Nephron (organoid): ENCODE measurements at regions not wholly inside any gene's neighbourhood (a gene's known extent, or its start where the extent isn't known, plus 50 kb on each side); places are given as distances from the start of the nearest gene placed in this dataset.
A peak's percentile ranks its signal among the peaks of the same experiment; 100 is the strongest.

Source experiments
- H3K27ac Mint-ChIP-seq, 3 experiments: 2 replicates each; pipeline ENCODE4 v1.8.0; 2020; ENCODE audit warnings: mixed read lengths in 3 of 3, mild to moderate bottlenecking in 2 of 3, moderate library complexity in 1 of 3
- H3K27me3 Mint-ChIP-seq: 2 replicates; pipeline ENCODE4 v1.8.0; 2021; ENCODE audit warnings: low read depth, mild to moderate bottlenecking, moderate library complexity, mixed read lengths
- H3K36me3 Mint-ChIP-seq: 2 replicates; pipeline ENCODE4 v1.8.0; 2020; ENCODE audit warnings: low read depth, mixed read lengths
- H3K4me1 Mint-ChIP-seq: 2 replicates; pipeline ENCODE4 v1.8.0; 2020; ENCODE audit warnings: mixed read lengths
- H3K4me3 Mint-ChIP-seq, 3 experiments: 2 replicates each; pipeline ENCODE4 v1.8.0; 2020; ENCODE audit warnings: mild to moderate bottlenecking in 3 of 3, mixed read lengths in 3 of 3, moderate library complexity in 2 of 3
- H3K9me3 Mint-ChIP-seq: 2 replicates; pipeline ENCODE4 v1.8.0; 2020; ENCODE audit warnings: mixed read lengths
- CTCF ChIP-seq, 3 experiments: fragments of 200-600 bp; sonication (generic); IDR thresholded peaks; one replicate each; pipeline ENCODE4 v1.5.0; 2021; ENCODE audit warnings: antibody characterized with exemption in 3 of 3; ENCODE audit not compliant: unreplicated experiment in 3 of 3

DNA sequence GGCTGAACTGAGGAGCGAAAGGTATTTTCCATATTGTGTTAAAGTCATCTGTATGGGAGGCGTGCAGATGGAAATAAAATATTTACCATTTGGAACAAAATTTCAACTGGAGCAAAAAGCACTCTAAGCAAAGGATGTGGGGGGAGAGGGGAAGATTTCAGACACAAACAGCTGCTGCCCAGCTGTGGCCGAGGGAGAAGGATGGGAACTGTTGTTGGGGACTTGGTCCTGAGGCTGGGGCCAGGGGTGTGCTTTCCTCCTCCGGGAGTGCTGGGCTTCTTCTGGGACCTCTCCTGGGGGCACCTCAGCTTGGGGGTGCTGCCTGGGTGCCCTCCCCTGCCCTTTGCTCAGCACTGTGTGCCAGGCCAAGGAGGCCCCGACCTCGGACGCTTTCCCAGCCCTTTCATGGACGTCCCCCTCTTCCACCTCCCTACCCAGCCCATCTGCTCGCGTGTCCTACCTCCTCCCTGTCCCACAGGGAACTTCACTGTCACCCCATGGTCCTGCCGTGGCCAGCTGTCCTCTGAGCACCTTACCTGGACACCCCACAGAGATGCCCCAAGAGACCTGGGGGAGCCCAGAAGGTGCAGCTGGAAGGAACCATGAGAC lies 101.9 kb upstream of the COL5A1 start:
- TF ChIP-seq CTCF (IDR thresholded peaks at IDR 0.05; ENCODE audit: unreplicated experiment in 3 of 3): no peak
- Mint-ChIP-seq H3K27me3 (peaks cover 5% of the 10 kb centered on the region), H3K4me1 (peaks cover 56% of the 10 kb centered on the region), H3K9me3 (peaks cover 5% of the 10 kb centered on the region), H3K27ac (peak overlapping the region; percentile 10 to 82 (median 75)), H3K4me3 (no peak overlapping the region), H3K36me3 (no peaks in the 10 kb centered on the region)

DNA sequence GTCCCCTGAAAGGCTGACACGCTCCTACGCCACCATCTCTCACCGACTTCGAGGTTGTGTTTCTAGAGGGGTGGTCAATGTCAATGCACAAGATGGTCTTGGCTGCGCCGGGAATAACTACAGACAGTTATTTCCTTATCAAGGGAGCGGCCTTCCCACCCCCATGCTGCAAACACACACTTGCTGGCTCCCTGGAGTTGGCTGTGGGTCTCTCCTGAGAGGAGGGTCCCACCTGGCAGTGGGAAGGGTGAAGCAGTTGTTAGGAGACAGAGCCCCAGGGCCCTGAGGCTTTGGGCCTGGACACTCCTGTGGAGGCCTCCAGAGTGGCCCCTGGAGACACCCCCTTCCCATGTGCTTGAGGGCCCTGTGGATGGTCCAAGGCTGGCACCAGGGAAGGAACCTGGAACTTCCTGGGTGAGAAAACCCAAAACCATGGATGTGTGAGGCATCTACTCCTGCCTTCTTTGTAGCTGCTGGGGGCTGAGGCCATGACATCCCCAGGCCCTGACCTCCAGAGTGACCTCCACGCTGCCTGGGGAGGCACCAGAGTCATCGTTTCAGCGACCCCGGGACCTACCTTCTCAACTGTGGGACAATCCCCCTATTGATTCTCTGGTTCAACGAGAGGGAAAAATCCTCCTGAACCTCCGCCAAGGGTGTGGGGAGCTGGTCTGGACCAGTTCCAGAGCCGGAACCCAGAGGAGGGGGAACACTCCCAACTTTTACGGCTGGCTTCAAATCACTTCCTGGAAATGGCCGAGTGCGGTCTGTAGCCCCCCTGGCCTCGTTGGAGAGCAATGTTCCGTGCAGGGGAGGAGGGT lies 101.1 kb upstream of the COL5A1 start:
- H3K27ac Mint-ChIP-seq: peak overlapping the region in 1 of 3 experiments; percentile 61
- H3K27me3 Mint-ChIP-seq: peaks cover 7% of the 10 kb centered on the region
- no peak overlapping the region for H3K4me3 Mint-ChIP-seq
- H3K9me3 Mint-ChIP-seq: peaks cover 5% of the 10 kb centered on the region
- H3K4me1 Mint-ChIP-seq: peaks cover 60% of the 10 kb centered on the region
- H3K36me3 Mint-ChIP-seq: no peaks in the 10 kb centered on the region
- no peak for TF ChIP-seq CTCF (IDR thresholded peaks at IDR 0.05; ENCODE audit: unreplicated experiment in 3 of 3)

DNA sequence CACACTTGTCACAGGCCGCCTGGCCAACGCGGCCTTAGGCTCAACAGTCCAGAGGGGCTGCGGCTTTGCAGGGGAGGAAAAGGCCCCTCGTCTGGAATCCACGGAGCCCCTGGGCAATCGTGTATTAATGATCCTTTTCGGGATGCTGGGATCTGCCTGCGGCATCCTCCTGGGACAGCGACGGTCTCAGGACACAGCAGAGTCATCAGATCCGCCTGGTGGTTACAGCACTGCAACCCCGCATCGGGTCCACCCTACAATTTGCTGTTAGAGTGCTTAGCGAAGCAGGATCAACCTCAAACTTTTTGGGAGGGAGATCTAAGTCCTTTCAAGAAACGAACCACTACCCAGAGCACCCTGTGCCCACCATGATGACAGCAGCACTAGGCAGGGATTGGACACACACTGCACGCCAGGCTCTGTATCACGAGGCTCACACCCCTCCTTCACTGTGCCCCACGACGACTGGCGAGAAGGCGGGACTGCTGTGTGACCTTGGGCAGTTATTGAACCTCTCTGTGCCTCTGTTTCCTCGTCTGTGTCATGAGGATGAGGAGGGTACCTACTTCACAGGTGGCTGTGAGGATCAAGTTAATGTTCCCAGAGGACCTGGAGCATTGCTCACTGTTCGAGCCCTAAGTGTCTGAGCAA lies 100.4 kb upstream of the COL5A1 start:
- no peak overlapping the region for H3K4me3 Mint-ChIP-seq
- H3K9me3 Mint-ChIP-seq: peaks cover 5% of the 10 kb centered on the region
- H3K27ac Mint-ChIP-seq: peak overlapping the region in 1 of 3 experiments; percentile 61
- H3K36me3 Mint-ChIP-seq: no peaks in the 10 kb centered on the region
- H3K4me1 Mint-ChIP-seq: peaks cover 65% of the 10 kb centered on the region
- peaks cover 5% of the 10 kb centered on the region for H3K27me3 Mint-ChIP-seq
- no peak for TF ChIP-seq CTCF (IDR thresholded peaks at IDR 0.05; ENCODE audit: unreplicated experiment in 3 of 3)

- Mint-ChIP-seq H3K4me1 (peaks cover 59% of the 10 kb centered on the region), H3K27me3 (peaks cover 5% of the 10 kb centered on the region), H3K4me3 (no peak overlapping the region), H3K9me3 (peaks cover 2% of the 10 kb centered on the region), H3K36me3 (no peaks in the 10 kb centered on the region), H3K27ac (peak overlapping the region; percentile 66 to 91 (median 80))
- no peak for TF ChIP-seq CTCF (IDR thresholded peaks at IDR 0.05; ENCODE audit: unreplicated experiment in 3 of 3)
Observed at GRCh38 chr9:134544388-134545214, 97.0 kb upstream of the COL5A1 start.

- peak overlapping the region in 1 of 3 experiments; percentile 4 for H3K4me3 Mint-ChIP-seq
- H3K27me3 Mint-ChIP-seq: peaks cover 5% of the 10 kb centered on the region
- TF ChIP-seq CTCF (IDR thresholded peaks at IDR 0.05; ENCODE audit: unreplicated experiment in 3 of 3): no peak
- no peaks in the 10 kb centered on the region for H3K36me3 Mint-ChIP-seq
- H3K9me3 Mint-ChIP-seq: peaks cover 2% of the 10 kb centered on the region
- peaks cover 58% of the 10 kb centered on the region for H3K4me1 Mint-ChIP-seq
- peak overlapping the region; percentile 66 to 91 (median 80) for H3K27ac Mint-ChIP-seq
Observed at GRCh38 chr9:134545215-134545542, 96.4 kb upstream of the COL5A1 start.
